ENCODE measurements at regions not wholly inside any gene's neighbourhood (a gene's known extent, or its start where the extent isn't known, plus 50 kb on each side); places are given as distances from the start of the nearest gene placed in this dataset.

DNA sequence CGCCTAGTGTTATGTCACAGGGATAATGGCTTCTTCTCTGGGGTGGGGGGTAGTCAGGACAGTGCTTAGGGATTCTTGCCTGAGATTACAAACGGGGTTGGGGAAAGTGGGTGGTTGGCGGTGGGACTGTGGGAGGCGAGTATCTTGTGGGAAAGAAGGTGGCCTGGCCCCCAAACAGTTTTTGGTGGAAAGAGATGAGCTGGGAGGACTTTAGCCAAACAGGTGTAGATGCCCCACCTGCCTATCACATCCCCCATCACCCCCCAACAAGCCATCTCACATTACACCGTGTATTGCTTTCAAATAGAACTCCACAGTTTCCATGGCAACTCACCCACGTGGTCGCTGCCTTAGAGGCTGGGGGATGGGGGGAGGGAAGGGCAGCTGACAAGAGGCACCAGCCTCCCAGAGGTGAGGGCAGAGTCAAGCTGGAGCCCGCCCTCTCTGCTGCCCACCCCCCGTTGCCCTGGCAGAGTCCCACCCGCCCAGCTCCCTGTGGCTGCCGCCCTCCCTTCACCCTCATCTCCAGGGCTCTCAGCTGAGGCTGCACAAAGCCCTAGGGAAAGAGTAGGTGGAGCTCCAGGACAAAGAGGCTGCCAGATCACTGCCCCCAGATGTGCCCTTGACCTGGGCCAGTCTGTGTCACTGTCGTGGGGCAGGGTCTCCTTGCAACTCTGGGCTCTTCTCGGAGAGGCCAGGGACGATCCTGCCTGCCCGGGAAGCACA lies 98.3 kb downstream of the LRRC74A start:
- FAIRE-seq, result no peak

DNA sequence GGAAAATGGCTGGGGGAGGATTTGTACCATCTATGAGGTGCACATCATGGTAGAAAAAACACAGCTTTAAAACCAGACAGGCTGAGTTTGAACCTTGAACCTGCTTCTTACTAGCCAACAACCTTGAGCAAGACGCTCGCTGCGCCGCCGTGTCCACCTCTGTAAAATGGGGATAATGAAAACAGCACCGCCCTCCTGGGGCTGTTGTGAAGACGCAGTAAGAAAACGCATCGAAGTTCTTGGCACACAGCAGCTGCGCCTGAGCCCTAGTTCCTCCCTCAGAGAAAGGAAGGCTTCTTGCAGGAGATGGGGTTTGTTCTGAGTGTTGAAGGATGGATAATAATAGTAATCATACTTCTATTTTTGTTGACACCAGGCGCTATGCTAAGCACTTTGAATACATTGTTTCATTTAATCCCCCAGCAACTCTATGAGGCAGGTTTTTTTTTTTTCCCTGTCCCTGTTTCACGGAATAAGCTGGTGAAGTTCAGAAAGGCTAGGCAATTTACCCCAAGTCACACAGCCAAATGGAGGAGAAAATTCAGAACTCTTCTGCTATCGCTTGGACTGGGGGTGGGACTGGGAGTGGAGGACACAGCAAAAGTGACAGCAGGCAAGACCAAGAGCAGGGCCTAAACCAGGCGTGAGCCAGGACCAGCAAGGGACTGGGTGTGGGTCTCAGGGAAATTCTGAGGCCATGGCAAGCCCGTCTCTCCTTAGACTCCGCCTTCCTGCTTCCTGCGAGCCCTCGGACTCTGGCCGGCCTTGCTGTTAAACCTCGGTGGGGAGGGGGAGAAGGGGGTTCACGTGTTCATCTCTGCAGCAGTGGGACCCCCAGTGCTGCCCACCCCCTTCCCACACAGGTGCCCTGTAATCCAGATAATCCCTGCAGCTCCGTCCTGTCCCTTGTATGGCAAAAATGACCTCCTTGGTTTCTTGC lies 97.5 kb downstream of the LRRC74A start:
- no peak for FAIRE-seq

DNA sequence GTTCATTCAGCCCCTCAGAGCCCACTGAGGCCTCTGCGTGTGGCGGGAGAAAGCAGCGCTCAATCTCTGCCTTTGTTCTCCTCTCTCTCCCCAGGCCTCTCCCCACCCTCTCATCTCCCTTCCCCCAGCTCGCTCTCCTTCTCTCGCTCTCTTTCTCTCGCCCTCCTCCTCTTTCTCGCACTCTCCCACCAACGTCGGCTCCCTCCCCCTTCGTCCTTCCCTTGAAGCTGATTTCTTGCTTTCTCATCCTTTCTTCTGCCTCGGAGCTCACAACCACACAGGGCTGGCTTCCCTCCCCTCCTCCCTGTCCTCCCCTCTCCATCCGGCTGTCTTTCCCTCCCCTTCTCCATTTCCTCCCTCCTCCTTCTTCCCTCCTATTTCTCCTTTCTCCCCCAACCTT lies 96.4 kb downstream of the LRRC74A start:
- no peak for FAIRE-seq

DNA sequence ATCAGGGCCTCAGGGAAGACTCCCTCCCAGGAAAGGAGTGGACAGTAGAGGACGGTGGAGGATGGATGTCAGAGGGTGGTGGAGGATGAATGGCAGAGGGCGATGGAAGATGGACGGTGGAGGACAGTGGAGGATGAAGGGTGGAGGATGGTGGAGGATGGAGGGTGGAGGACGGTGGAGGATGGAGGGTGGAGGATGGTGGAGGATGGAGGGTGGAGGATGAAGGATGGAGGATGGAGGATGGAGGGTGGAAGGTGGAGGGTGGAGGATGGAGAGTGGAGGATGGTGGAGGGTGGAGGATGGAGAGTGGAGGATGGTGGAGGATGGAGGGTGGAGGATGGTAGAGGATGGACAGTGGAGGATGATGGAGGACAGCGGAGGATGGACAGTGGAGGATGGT lies 95.9 kb downstream of the LRRC74A start:
- FAIRE-seq, result no peak

GRCh38 chr14:76921088-76921399 lies 94.8 kb downstream of the LRRC74A start:
- FAIRE-seq, result no peak

DNA sequence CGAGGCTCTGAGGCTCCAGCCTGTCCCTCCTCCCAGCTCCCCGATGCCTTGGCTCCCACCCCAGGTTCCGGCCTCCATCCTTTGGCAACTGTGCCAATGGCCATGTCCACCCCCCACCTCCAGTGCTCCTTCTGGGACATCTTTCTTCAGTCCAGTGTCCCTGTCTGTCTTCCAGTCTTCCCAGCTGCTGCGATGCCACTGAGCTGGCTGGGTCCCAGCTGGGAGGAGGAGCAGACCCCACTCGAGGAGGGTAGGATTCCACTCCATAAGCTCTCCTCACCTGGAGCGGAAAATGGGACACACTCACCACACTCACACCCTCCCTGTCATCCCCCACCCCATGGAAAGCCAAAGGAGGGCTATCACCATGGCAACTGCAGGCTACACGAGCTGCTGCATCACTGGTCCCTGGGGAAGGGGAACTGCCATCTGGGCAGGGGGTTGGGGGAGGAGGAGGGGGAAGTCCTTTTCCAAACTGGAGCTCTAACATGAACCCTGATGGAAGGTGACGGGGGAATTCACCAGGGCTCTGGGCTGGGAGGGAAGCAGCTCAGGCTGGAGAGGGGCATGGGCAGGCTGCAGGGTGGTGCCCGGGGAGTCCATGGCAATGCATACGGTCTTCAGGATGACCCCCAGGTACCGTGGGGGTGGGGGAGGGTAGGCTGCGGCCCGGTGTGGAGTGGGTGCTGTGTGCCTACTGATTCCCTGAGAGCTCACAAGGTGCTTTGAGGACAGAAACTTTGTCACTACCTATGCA lies 94.3 kb downstream of the LRRC74A start:
- FAIRE-seq, result no peak

DNA sequence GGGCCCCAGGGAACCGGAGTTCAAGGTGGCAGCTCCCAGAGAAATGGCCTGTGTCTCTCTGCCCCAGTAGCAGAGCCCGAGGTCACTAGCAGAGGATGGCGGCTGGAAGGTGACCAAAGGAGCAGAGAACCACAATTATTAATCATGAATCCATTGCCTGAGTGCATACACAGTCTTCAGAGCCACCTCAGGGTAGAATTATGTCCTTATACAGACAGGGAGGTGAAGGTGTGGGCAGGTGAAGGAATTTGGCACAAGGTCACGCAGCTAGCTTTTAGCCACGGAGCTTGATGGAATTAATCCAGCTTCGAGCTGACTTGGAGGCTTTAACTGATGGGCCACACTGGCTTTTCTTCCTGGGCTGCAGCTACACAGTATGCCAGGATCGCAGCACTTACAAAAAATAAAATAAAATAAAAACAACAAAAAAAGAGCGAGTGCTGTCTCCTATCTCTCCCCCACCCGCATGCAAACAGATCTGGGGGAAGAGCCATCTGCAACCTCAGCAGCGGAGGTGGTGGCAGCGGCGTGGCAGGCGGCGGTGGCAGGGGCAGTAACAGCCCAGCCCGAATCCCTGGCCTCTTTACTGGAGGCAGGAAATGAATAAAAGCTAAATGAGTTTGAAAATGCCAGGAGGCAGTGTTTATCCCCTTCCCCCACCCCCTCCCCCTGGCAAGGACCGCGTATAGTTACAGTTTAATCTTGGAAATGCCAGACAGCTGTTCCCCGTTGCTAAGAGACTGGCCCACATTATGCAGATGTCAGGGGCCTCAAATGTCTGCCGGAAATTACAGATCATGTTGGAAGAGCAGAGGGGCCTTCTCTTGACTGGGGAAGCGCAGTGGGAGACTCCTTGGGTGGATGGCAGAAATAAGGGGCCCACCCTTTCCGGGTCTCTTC lies 93.5 kb downstream of the LRRC74A start:
- no peak for FAIRE-seq

Measured in A204.1 (cell line).